Posterior vena cava (tissue), 2 donors: ENCODE measurements at regions not wholly inside any gene's neighbourhood (a gene's known extent, or its start where the extent isn't known, plus 50 kb on each side); places are given as distances from the start of the nearest gene placed in this dataset.
A peak's percentile ranks its signal among the peaks of the same experiment; 100 is the strongest.

ENCODE experiments used
- DNase-seq: peaks from one replicate; pipeline ENCODE4 v3.0.0-alpha.2; 2020; ENCODE audit warnings: low spot score
- intact Hi-C, 2 donors: fragments of 100-400 bp; cut with DNase I; formaldehyde crosslinking; loops; one replicate each; pipeline versions ENCODE4 v1.14.1 to v1.14.2; 2022 to 2023
- donor health status: DM: yes; HTN: yes; CAD: no.
- donor health status: DM: yes; HTN: yes; CAD: no.

- DNase-seq = no peak
- intact Hi-C loops = no loop called here
Measured at GRCh38 chr14:51386983-51387735, 147.1 kb downstream of the TMX1 start.

GRCh38 chr14:51392416-51392815 lies 152.4 kb downstream of the TMX1 start:
- intact Hi-C loops = no loop called here
- DNase-seq = no peak

GRCh38 chr14:51394384-51394783 lies 154.3 kb downstream of the TMX1 start:
- no peak for DNase-seq
- intact Hi-C loops = no loop called here

- DNase-seq = no peak
- intact Hi-C loops = no loop called here
Measured at GRCh38 chr14:51394804-51395203, 154.8 kb downstream of the TMX1 start.

GRCh38 chr14:51395361-51395849 lies 155.4 kb downstream of the TMX1 start:
- DNase-seq = peak; percentile 78
- intact Hi-C loops = no loop called here

- intact Hi-C loops = no loop called here
Measured at GRCh38 chr14:51396222-51396815, 156.3 kb downstream of the TMX1 start.

GRCh38 chr14:51398898-51399297 lies 158.9 kb downstream of the TMX1 start:
- intact Hi-C loops = no loop called here
- no peak for DNase-seq

More at GRCh38 chr14:51396222-51396815, 156.3 kb downstream of the TMX1 start:
- no peak for DNase-seq

- intact Hi-C loops = no loop called here
- DNase-seq = no peak
Measured at GRCh38 chr14:51400139-51400538, 160.1 kb downstream of the TMX1 start.

- intact Hi-C loops = no loop called here
- DNase-seq = no peak
Measured at GRCh38 chr14:51401272-51401671, 161.2 kb downstream of the TMX1 start.

GRCh38 chr14:51401756-51402155 lies 161.7 kb downstream of the TMX1 start:
- DNase-seq = peak; percentile 85

GRCh38 chr14:51410897-51411296 lies 170.8 kb downstream of the TMX1 start:
- intact Hi-C loops = no loop called here
- DNase-seq = no peak

More at GRCh38 chr14:51401756-51402155, 161.7 kb downstream of the TMX1 start:
- intact Hi-C loops = no loop called here

- no peak for DNase-seq
- intact Hi-C loops = no loop called here
Measured at GRCh38 chr14:51419685-51420084, 179.6 kb downstream of the TMX1 start.

GRCh38 chr14:51422704-51423103 lies 182.7 kb downstream of the TMX1 start:
- DNase-seq = no peak
- intact Hi-C loops = no loop called here

- intact Hi-C loops = no loop called here
- no peak for DNase-seq
Measured at GRCh38 chr14:51424041-51424440, 184.0 kb downstream of the TMX1 start.

- intact Hi-C loops = no loop called here
- no peak for DNase-seq
Measured at GRCh38 chr14:51424561-51425251, 184.7 kb downstream of the TMX1 start.

GRCh38 chr14:51428981-51429380 lies 188.9 kb downstream of the TMX1 start:
- intact Hi-C loops = no loop called here
- no peak for DNase-seq

GRCh38 chr14:51430079-51430478 lies 190.0 kb downstream of the TMX1 start:
- intact Hi-C loops = no loop called here
- no peak for DNase-seq

GRCh38 chr14:51430633-51431032 lies 190.6 kb downstream of the TMX1 start:
- intact Hi-C loops = no loop called here
- no peak for DNase-seq

GRCh38 chr14:51431033-51431709 lies 191.1 kb downstream of the TMX1 start:
- intact Hi-C loops = no loop called here
- DNase-seq = no peak

- intact Hi-C loops = no loop called here
Measured at GRCh38 chr14:51431741-51432140, 191.7 kb downstream of the TMX1 start.

More at GRCh38 chr14:51431741-51432140, 191.7 kb downstream of the TMX1 start:
- no peak for DNase-seq
